GM12892 (cell line): ENCODE measurements at regions not wholly inside any gene's neighbourhood (a gene's known extent, or its start where the extent isn't known, plus 50 kb on each side); places are given as distances from the start of the nearest gene placed in this dataset.

Source experiments
- POLR2A ChIP-seq: IDR thresholded peaks from 2 replicates; pipeline ENCODE4 v1.6.1; 2011; ENCODE audit warnings: low read depth, low read length, control low read depth
- POLR2AphosphoS5 ChIP-seq: IDR thresholded peaks from 2 replicates; pipeline ENCODE4 v1.6.1; 2011; ENCODE audit warnings: low read depth, low read length, control low read depth
- TAF1 ChIP-seq: IDR thresholded peaks from 2 replicates; pipeline ENCODE4 v1.6.1; 2011; ENCODE audit warnings: low read depth, mild to moderate bottlenecking, control low read depth, low read length, borderline replicate concordance

- TF ChIP-seq POLR2A (no peak), POLR2AphosphoS5 (no peak), TAF1 (no peak)
These were observed 82.2 kb upstream of the MAFB start for GRCh38 chr20:40771308-40771610.
